GM18873 (cell line): ENCODE measurements at regions not wholly inside any gene's neighbourhood (a gene's known extent, or its start where the extent isn't known, plus 50 kb on each side); places are given as distances from the start of the nearest gene placed in this dataset.
"Not testable (repeated sequence)": the region's sequence is repeated elsewhere in the genome, so short reads cannot be mapped to it uniquely, and the experiment has no call there.

ENCODE experiments used
- ATAC-seq: cut with Tn5 transposase; IDR thresholded peaks from one replicate; pipeline ENCODE4 v1.9.1; 2021; ENCODE audit warnings: mild to moderate bottlenecking, moderate library complexity, moderate number of reproducible peaks; ENCODE audit not compliant: unreplicated experiment, low FRiP score

GRCh38 chr1:229710746-229711145 is 84.7 kb downstream of the URB2 start:
- ATAC-seq = no peak

- no peak for ATAC-seq
These were observed 88.3 kb downstream of the URB2 start for GRCh38 chr1:229714306-229714705.

GRCh38 chr1:229714964-229715603 is 89.0 kb downstream of the URB2 start:
- no peak for ATAC-seq

- ATAC-seq = no peak
These were observed 90.0 kb downstream of the URB2 start for GRCh38 chr1:229716069-229716468.

- no peak for ATAC-seq
These were observed 90.7 kb downstream of the URB2 start for GRCh38 chr1:229716704-229717103.

GRCh38 chr1:229717786-229718576 is 91.9 kb downstream of the URB2 start:
- ATAC-seq = no peak

- no peak for ATAC-seq
These were observed 100.0 kb downstream of the URB2 start for GRCh38 chr1:229726061-229726460.

GRCh38 chr1:229729916-229730315 is 103.9 kb downstream of the URB2 start:
- no peak for ATAC-seq

- ATAC-seq = no peak
These were observed 104.5 kb downstream of the URB2 start for GRCh38 chr1:229730573-229730972.

GRCh38 chr1:229732061-229732460 is 106.0 kb downstream of the URB2 start:
- no peak for ATAC-seq

GRCh38 chr1:229736376-229736775 is 110.3 kb downstream of the URB2 start:
- ATAC-seq = no peak

- not testable (repeated sequence) for ATAC-seq
These were observed 116.6 kb downstream of the URB2 start for GRCh38 chr1:229742614-229743013.

- ATAC-seq = no peak
These were observed 123.9 kb downstream of the URB2 start for GRCh38 chr1:229749992-229750391.

GRCh38 chr1:229751610-229752009 is 125.6 kb downstream of the URB2 start:
- no peak for ATAC-seq

GRCh38 chr1:229752679-229753078 is 126.6 kb downstream of the URB2 start:
- no peak for ATAC-seq

GRCh38 chr1:229753764-229754551 is 127.9 kb downstream of the URB2 start:
- no peak for ATAC-seq

GRCh38 chr1:229756666-229757065 is 130.6 kb downstream of the URB2 start:
- no peak for ATAC-seq

- no peak for ATAC-seq
These were observed 131.2 kb downstream of the URB2 start for GRCh38 chr1:229757226-229757625.

- ATAC-seq = no peak
These were observed 132.3 kb downstream of the URB2 start for GRCh38 chr1:229758101-229759036.

GRCh38 chr1:229759037-229759435 is 133.0 kb downstream of the URB2 start:
- no peak for ATAC-seq
